ENCODE measurements at regions not wholly inside any gene's neighbourhood (a gene's known extent, or its start where the extent isn't known, plus 50 kb on each side); places are given as distances from the start of the nearest gene placed in this dataset.

DNA sequence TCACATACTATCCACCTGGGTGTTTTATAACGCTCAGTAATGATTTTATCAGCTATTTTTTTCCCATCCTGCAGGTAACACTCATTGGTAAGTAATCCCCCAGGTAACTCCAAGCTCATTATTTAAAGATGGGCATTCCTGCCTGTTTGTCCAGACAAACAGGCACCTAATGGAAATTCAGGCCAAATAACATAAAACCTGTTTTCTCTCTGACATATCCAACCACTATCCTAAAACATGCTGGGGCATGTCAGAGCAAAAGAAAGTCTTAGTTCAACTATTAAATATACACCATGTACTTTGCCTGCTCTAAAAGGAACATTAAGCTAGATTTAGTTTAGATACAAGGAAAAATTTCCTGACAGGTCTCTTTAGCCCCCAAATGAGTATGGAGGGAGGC is 987.7 kb downstream of the TTLL7 start:
- no peak for DNase-seq

DNA sequence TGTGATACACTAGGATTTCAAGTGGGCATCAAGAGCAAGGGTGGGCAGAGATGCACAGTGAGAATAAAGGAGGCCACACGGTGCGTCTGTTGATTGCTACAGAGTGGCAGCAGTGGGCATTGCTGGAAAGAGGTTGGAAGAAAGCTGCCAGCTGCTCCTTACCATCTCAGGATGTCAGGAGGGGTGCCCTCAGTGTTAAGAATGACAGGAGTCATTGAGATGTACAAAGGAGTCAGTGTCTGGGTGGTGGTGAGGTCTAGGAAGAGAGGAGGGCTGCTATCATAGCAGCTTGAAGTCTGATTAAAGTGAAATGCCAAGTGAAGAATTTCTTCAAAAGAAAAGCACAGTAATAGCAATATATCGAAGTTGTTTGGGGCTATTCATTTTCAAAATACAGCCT is 992.7 kb downstream of the TTLL7 start:
- DNase-seq, result no peak

DNA sequence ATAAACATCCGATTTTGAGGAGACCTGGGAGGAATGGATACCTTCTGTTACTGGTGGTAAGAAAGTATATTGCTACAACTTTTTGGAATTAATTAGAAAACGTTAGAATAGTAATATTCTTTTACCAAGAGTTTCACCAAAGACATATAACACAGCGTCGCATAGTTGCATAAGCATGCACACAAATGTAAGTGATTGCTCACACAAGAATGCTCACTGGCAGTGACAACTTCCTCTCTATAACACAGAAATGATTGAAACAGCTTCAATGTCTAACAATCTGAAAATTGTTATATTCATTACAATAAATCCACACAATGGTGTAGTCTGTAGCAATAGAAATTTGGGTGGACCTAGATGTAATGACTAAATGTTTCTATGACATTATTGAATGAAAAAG is 998.6 kb downstream of the TTLL7 start:
- no peak for DNase-seq

DNA sequence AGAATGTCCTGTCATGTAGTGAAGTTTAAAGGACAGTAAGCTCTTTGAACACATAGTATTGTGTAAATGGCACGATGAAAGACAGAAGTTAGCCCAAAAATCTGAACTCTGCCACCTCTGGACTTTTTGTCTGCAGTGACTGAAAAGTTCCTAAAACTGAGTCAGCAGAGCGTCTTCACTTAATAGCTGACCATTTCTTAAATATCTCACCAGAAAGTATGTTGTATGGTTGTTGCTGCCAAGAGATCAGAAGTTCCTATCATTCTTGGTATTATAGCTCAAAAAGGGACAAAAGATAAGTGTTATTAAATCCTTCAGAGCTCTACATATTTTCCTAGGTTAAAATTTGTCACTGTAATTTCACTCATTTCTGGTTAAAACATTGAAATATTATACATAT is 1003.0 kb downstream of the TTLL7 start:
- no peak for DNase-seq

GRCh38 chr1:82994616-82995263 is 1004.2 kb downstream of the TTLL7 start:
- DNase-seq, result no peak

- no peak for DNase-seq
These were observed 1007.4 kb downstream of the TTLL7 start for GRCh38 chr1:82991569-82991968.

- DNase-seq, result no peak
These were observed 1019.2 kb downstream of the TTLL7 start for GRCh38 chr1:82979593-82980236.

GRCh38 chr1:82978461-82979324 is 1020.2 kb downstream of the TTLL7 start:
- no peak for DNase-seq

DNA sequence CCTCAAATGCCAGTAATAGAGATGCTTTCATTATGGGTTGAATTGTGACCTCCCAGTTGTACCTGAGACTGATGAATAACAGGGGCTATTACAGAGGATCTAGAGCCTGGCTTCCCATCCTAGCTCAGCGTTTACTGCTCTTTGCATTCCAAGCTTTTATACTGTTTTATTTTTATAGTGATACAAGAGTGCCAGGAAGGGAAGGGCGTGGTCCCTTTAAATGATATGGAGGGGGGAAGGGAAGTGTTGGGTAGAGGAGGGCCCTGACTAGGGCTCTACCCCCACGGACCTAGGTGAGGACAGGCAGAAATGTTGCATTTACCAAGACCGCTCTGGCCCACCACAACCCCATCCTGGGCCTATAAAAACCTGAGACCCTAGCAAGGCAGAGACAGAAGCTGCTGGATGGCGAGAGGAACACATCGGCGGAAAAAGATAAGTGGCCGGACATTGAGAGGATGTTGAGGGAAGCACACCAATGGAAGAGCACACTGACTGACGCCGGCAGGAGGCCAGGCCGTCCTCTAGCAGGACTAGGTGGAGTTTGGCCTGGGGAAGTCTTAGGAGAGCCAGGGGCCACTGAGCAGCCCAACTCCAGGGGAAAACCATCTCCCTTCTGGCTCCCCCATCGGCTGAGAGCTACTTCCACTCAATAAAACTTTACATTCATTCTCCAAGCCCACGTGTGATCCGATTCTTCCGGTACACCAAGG is 1025.9 kb downstream of the TTLL7 start:
- no peak for DNase-seq

DNA sequence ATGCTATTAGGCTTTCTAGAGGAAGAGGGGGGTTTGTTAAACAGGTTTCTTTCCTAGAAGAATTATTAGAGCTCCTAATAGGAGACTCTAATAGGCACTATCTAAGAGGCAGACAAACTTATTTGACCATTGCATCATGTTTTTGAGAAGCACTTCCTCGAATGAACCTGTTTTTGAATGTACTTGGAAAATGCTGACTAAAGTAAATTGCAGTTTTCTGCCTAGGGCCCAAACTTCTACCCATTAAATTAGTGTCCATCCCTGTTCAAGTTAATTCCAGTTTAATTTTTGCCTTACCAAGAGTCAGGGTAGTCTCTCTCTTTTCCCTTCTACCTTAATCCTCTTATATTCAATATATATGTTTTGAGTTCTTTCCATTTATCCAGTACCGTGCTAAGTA is 1029.6 kb downstream of the TTLL7 start:
- DNase-seq, result no peak

- no peak for DNase-seq
These were observed 1036.3 kb downstream of the TTLL7 start for GRCh38 chr1:82962658-82963057.

DNA sequence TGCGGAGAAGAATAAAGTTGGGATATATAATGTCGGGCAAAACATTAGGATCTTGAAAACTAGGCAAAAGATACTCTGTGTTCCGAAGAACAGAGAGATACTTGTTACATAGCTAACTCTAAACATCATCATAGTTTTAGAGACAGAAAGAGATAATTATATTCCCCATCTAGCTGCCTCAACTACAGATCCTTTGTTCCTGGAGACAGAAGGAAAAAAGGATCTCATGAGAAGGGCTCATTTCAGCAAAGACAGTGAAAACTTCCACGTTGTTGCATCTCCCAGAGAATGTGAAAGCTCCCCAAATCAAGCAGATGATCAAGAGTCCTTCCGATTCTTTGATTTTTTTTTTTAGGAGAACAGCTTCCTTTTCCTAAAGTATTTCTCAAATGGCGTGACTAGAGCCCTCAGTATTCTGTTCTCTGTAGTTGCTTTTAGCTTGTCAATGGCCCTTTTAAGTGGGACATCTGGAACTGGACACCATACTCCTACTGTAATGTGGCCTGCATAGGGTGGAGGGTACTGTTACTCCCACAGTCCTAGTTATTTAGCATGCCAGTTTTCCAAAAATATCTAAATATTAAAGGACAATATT is 1048.2 kb downstream of the TTLL7 start:
- no peak for DNase-seq

- DNase-seq, result no peak
These were observed 1050.5 kb downstream of the TTLL7 start for GRCh38 chr1:82948386-82948785.

DNA sequence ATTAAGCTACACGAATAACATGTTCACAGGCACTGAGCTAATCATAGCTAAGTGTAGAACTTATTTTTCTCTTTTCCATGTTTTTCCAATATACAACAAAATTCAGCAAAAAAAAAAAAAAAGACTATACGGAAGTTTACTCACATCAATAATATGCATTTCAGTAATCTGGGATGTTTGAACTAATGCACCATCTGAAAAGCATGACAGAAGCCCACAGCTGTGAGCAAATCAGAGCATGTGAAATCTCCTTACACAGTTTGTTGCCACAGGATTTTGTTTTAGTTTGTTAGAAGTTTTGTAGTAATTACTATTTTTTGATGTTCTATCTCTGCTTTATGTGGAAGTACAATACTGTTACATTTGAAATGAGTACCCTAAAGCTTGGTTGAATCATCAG is 1051.7 kb downstream of the TTLL7 start:
- DNase-seq, result no peak

GRCh38 chr1:82946096-82946605 is 1052.8 kb downstream of the TTLL7 start:
- DNase-seq, result no peak

DNA sequence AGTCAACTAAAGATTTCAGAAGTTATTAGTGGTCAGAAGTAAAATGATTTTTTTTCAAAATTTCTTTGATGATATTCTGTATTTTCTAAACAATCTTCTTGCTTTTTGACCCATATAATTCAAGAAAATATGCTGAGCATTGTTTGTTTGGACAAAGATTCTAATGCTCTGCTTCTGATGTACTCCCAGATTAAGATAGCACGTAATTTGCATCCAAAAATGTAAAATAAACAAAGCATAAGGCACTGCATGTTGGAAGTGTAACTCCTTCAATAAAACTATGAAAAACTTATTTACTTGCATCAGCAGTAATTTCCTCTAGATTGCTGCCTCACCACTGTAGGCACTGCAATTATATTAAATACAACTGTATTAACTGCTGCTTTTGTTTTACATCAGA is 1054.1 kb downstream of the TTLL7 start:
- no peak for DNase-seq

- no peak for DNase-seq
These were observed 1064.9 kb downstream of the TTLL7 start for GRCh38 chr1:82934074-82934473.

GRCh38 chr1:82932727-82933126 is 1066.2 kb downstream of the TTLL7 start:
- no peak for DNase-seq

- no peak for DNase-seq
These were observed 1066.7 kb downstream of the TTLL7 start for GRCh38 chr1:82932207-82932606.

DNA sequence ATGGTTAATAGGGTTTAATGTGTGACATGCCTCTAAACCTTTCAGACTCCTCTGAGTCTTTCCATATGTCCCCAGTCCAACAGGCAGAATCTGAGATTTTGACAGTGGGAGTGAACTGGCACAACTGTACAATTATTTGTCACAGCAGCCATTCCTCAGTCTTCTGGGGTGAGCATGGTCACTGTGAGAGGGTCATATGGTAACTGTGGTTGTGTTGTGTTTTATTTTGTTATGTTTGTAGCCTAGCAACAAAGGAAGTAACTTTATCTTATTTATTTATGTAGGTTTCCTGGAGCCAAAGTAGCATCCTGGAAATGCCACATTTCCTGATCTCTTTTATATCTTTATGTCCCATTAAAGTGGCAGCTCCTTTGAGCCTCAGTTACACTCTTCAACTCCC is 1067.9 kb downstream of the TTLL7 start:
- no peak for DNase-seq

- DNase-seq, result no peak
These were observed 1071.2 kb downstream of the TTLL7 start for GRCh38 chr1:82927753-82928152.

DNA sequence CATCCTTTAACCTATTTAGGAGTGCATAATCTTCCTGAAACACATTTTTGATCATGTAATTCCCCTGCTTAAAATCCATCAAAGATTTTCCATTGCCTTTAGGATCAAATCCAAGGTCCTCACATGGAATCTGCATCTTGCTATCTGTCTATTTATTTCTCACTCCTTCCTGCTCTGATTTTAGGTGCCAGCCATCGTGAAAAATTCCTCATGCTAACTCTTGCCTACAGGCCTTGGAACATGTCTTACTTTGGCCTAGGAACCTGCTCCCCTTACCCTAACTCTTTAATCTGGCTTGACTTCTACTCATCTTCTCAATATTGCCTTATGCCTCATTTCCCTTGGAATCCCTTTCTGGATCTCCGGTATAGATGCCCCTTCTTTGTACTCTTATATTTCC is 1074.3 kb downstream of the TTLL7 start:
- no peak for DNase-seq

GRCh38 chr1:82923931-82924330 is 1075.0 kb downstream of the TTLL7 start:
- no peak for DNase-seq

Data from stimulated activated CD8-positive, alpha-beta memory T cell treated with anti-CD3 and anti-CD28 coated beads, Interleukin-4, amount 100 ng/mL, for 48 hours (primary cell).